Chondrocyte (in vitro differentiated cells): ENCODE measurements at regions not wholly inside any gene's neighbourhood (a gene's known extent, or its start where the extent isn't known, plus 50 kb on each side); places are given as distances from the start of the nearest gene placed in this dataset.

Experiments used
- DNase-seq: peaks from one replicate; pipeline ENCODE4 v3.0.0; 2021; ENCODE audit warnings: mixed read lengths, low spot score
- H3K27ac Mint-ChIP-seq: one replicate; pipeline ENCODE4 v1.8.0; 2021; ENCODE audit warnings: mild to moderate bottlenecking, moderate library complexity, mixed read lengths; ENCODE audit not compliant: unreplicated experiment
- H3K27me3 Mint-ChIP-seq: 2 replicates; pipeline ENCODE4 v1.8.0; 2021; ENCODE audit warnings: low read depth, mixed read lengths
- H3K36me3 Mint-ChIP-seq: 2 replicates; pipeline ENCODE4 v1.8.0; 2021; ENCODE audit warnings: low read depth, mixed read lengths
- H3K4me1 Mint-ChIP-seq: 2 replicates; pipeline ENCODE4 v1.8.0; 2021; ENCODE audit warnings: low read depth, mild to moderate bottlenecking, mixed read lengths
- H3K4me3 Mint-ChIP-seq: one replicate; pipeline ENCODE4 v1.8.0; 2021; ENCODE audit warnings: mild to moderate bottlenecking, moderate library complexity, mixed read lengths; ENCODE audit not compliant: unreplicated experiment
- H3K9me3 Mint-ChIP-seq: 2 replicates; pipeline ENCODE4 v1.8.0; 2021; ENCODE audit warnings: low read depth, mixed read lengths
- TF ChIP-seq, protein P1 (sequence below): fragments of 200-600 bp; sonication (generic); IDR thresholded peaks from 2 replicates; pipeline ENCODE4 v1.5.0; 2021; ENCODE audit warnings: antibody characterized with exemption, mild to moderate bottlenecking, moderate library complexity

- H3K4me1 Mint-ChIP-seq = no peaks in the 10 kb centered on the region
Observed at GRCh38 chr20:19083136-19083621, 129.3 kb upstream of the SLC24A3 start.

DNA sequence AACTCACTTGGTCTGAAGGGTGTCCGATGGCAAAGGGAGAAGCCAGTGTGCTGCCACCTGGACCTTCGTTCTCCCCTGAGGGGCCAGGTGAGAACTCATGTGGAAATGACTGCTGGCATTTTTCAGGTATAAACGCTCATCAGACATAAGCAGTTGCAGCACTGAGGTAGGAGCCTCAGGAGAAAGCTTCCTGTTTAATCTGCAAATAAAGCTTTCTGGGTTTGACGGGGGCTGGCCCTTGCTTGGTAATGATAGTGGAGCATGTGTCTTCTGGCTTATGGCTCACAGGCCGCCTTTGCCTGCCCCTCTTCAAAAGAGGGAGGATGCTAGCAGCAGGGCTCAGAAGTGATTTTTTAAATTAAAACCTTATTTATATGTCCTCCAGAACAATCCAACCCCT lies 122.1 kb upstream of the SLC24A3 start:
- H3K9me3 Mint-ChIP-seq = peaks cover 13% of the 10 kb centered on the region
- DNase-seq = no peak
- no peaks in the 10 kb centered on the region for H3K27me3 Mint-ChIP-seq
- H3K4me3 Mint-ChIP-seq = no peak overlapping the region
- TF ChIP-seq, protein P1, sequence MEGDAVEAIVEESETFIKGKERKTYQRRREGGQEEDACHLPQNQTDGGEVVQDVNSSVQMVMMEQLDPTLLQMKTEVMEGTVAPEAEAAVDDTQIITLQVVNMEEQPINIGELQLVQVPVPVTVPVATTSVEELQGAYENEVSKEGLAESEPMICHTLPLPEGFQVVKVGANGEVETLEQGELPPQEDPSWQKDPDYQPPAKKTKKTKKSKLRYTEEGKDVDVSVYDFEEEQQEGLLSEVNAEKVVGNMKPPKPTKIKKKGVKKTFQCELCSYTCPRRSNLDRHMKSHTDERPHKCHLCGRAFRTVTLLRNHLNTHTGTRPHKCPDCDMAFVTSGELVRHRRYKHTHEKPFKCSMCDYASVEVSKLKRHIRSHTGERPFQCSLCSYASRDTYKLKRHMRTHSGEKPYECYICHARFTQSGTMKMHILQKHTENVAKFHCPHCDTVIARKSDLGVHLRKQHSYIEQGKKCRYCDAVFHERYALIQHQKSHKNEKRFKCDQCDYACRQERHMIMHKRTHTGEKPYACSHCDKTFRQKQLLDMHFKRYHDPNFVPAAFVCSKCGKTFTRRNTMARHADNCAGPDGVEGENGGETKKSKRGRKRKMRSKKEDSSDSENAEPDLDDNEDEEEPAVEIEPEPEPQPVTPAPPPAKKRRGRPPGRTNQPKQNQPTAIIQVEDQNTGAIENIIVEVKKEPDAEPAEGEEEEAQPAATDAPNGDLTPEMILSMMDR = no peak
- no peaks in the 10 kb centered on the region for H3K4me1 Mint-ChIP-seq
- no peak overlapping the region for H3K27ac Mint-ChIP-seq
- no peaks in the 10 kb centered on the region for H3K36me3 Mint-ChIP-seq

More at GRCh38 chr20:19083136-19083621, 129.3 kb upstream of the SLC24A3 start:
- no peak for DNase-seq
- TF ChIP-seq, protein P1 = no peak
- Mint-ChIP-seq H3K9me3 (peaks cover 16% of the 10 kb centered on the region), H3K27ac (no peak overlapping the region), H3K36me3 (no peaks in the 10 kb centered on the region), H3K27me3 (no peaks in the 10 kb centered on the region), H3K4me3 (no peak overlapping the region)

GRCh38 chr20:19094959-19095541 lies 117.4 kb upstream of the SLC24A3 start:
- Mint-ChIP-seq H3K27ac (no peak overlapping the region), H3K36me3 (no peaks in the 10 kb centered on the region), H3K9me3 (peaks cover 4% of the 10 kb centered on the region)

DNA sequence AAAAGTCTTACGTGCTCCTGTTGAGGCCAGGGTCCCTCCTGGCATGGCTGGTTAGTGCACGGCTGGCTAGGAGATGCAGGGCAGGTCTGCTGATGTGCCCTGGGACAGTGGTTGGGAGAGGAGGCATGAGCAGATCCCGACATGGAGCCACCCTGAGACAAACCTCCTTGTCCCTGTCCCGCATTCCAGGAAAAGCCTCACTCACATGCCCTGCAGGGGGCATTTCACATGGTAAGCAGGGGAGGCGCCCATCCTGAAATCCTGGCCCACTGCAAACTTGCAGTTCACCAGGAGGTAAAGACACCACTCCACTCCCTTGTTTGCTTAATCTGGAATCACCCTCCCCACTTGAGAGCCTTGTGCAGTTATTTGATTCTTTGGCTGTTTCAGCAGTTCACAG lies 116.7 kb upstream of the SLC24A3 start:
- TF ChIP-seq, protein P1 = no peak
- no peak overlapping the region for H3K27ac Mint-ChIP-seq
- H3K4me1 Mint-ChIP-seq = no peaks in the 10 kb centered on the region

More at GRCh38 chr20:19094959-19095541, 117.4 kb upstream of the SLC24A3 start:
- no peak for DNase-seq
- H3K27me3 Mint-ChIP-seq = no peaks in the 10 kb centered on the region
- no peaks in the 10 kb centered on the region for H3K4me1 Mint-ChIP-seq
- no peak overlapping the region for H3K4me3 Mint-ChIP-seq
- TF ChIP-seq, protein P1 = no peak

DNA sequence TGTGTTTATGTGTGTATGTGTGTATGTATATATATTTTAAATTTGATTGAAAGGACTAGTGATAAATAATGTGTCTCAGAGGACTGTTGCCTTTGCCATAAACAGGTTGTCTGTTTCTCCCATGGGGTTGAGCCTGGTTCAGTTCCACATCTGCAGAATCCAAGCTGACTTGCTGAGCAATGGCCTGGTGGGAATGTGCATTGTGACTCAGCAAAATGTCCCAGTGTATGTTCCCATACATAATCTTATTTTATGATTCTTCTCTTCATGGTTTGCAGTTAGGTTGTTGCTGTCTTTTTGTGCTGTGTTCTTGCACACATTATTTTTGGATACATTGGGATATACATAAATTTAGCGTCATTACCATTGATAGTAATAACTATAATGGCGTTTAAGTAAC lies 115.6 kb upstream of the SLC24A3 start:
- Mint-ChIP-seq H3K27me3 (no peaks in the 10 kb centered on the region), H3K27ac (no peak overlapping the region), H3K36me3 (no peaks in the 10 kb centered on the region), H3K4me3 (no peak overlapping the region), H3K4me1 (no peaks in the 10 kb centered on the region), H3K9me3 (peaks cover 3% of the 10 kb centered on the region)
- DNase-seq = no peak
- TF ChIP-seq, protein P1 = no peak

More for the DNA sequence above, 116.7 kb upstream of the SLC24A3 start:
- Mint-ChIP-seq H3K27me3 (no peaks in the 10 kb centered on the region), H3K4me3 (no peak overlapping the region), H3K9me3 (peaks cover 4% of the 10 kb centered on the region), H3K36me3 (no peaks in the 10 kb centered on the region)
- DNase-seq = no peak
